DND-41 (cell line): ENCODE measurements at regions not wholly inside any gene's neighbourhood (a gene's known extent, or its start where the extent isn't known, plus 50 kb on each side); places are given as distances from the start of the nearest gene placed in this dataset.
"Not testable (repeated sequence)": the region's sequence is repeated elsewhere in the genome, so short reads cannot be mapped to it uniquely, and the experiment has no call there.

Experiments used
- ATAC-seq: fragments of 200-7000 bp; cut with Tn5 transposase; 3 replicates; pipeline ENCODE4 v1.9.1; 2021; ENCODE audit warnings: low read depth; ENCODE audit not compliant: insufficient read depth
- DNase-seq: peaks from one replicate; pipeline ENCODE4 v3.0.0-alpha.2; 2020
- H2AFZ ChIP-seq: 2 replicates; pipeline ENCODE4 v1.6.0; 2012; ENCODE audit warnings: low read depth, low read length
- H3K27ac ChIP-seq: 2 replicates; pipeline ENCODE4 v1.5.1; 2012; ENCODE audit warnings: low read length, inconsistent platforms
- H3K27me3 ChIP-seq: fragments of 200-600 bp; sonication (generic); 2 replicates; pipeline ENCODE4 v1.6.0; 2012; ENCODE audit warnings: low read length, mild to moderate bottlenecking, inconsistent platforms; ENCODE audit not compliant: insufficient read depth, poor library complexity
- H3K36me3 ChIP-seq: 2 replicates; pipeline ENCODE4 v1.5.1; 2012; ENCODE audit warnings: low read length, inconsistent platforms; ENCODE audit not compliant: insufficient read depth
- H3K4me1 ChIP-seq: 2 replicates; pipeline ENCODE4 v1.5.1; 2012; ENCODE audit warnings: mild to moderate bottlenecking, low read length; ENCODE audit not compliant: insufficient read depth
- H3K4me2 ChIP-seq: 2 replicates; pipeline ENCODE4 v1.6.0; 2012; ENCODE audit warnings: mild to moderate bottlenecking, moderate library complexity, low read length, inconsistent platforms; ENCODE audit not compliant: insufficient read depth
- H3K4me3 ChIP-seq, 2 experiments: fragments of 200-600 bp in 1 of 2; shearing (Covaris generic) in 1 of 2; 2 replicates each; pipeline ENCODE4 v1.5.1; 2012 to 2016; ENCODE audit warnings: inconsistent platforms in 2 of 2, low read length in 2 of 2, mild to moderate bottlenecking in 2 of 2, low read depth in 1 of 2, moderate library complexity in 1 of 2
- H3K79me2 ChIP-seq: 2 replicates; pipeline ENCODE4 v1.6.0; 2012; ENCODE audit warnings: low read length, inconsistent platforms; ENCODE audit not compliant: insufficient read depth
- H3K9ac ChIP-seq: 2 replicates; pipeline ENCODE4 v1.6.0; 2012; ENCODE audit warnings: low read depth, mild to moderate bottlenecking, inconsistent platforms, low read length, moderate library complexity
- H3K9me3 ChIP-seq: 2 replicates; pipeline ENCODE4 v1.5.1; 2012; ENCODE audit warnings: low read length, moderate library complexity, mild to moderate bottlenecking, inconsistent platforms; ENCODE audit not compliant: insufficient read depth, severe bottlenecking
- H4K20me1 ChIP-seq: 2 replicates; pipeline ENCODE4 v1.6.0; 2012; ENCODE audit warnings: low read length; ENCODE audit not compliant: insufficient read depth
- EZH2 ChIP-seq: IDR thresholded peaks from 3 replicates; pipeline ENCODE4 v1.6.1; 2012; ENCODE audit warnings: borderline replicate concordance, low read depth, mild to moderate bottlenecking, moderate library complexity, low read length, inconsistent platforms; ENCODE audit not compliant: severe bottlenecking
- TF ChIP-seq, protein P1 (sequence below): IDR thresholded peaks from 2 replicates; pipeline ENCODE4 v1.5.1; 2012; ENCODE audit warnings: borderline replicate concordance, low read length, moderate library complexity, mild to moderate bottlenecking; ENCODE audit not compliant: poor library complexity, severe bottlenecking; ENCODE audit errors: extremely low read depth

DNA sequence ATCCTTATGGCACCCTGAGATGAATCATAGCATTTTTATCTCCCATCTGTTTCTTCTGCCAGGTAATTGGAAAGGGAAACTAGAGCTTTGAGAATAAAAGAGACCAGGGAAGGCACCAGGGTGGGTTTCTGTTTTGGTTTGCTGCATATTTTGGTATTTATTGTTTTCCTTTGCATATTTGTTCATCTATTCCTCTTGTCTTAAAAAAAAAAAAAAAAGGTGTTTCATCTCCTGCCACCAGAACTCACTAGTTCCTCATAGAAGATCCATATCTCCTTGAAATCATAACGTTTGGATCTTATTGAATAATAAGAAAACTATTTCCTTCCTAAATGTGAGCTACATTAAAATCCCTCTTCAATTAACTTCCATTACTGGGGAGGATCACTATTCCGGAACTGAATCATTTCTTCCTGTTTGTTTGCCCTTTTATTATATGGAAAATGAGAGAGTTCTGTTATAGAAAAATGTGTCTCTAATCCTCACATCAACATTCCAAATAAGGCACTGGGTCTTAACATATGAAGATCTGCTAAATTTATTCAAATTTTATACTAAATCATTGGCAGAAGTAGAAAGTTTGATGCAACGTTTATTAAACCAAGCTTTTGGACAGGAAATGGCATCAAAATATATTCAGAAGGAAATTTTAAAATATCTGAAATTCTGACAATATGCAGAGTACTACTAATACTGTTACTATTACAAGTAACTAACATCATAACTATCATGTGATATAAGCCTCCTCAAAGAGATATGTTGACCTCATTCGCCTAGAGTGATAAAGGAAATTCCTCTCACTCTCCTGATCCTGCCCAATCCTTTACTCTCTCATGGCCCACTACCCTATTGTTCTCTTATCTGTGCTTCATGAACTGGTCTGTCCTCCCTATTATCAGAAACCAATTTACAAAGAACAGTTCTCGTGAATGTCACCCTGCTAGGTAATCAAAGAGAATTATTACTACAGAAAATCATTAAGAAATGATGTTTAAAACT lies 229.4 kb upstream of the RSPO3 start:
- no peak overlapping the region for H3K4me2 ChIP-seq
- no peaks in the 10 kb centered on the region for H3K9me3 ChIP-seq
- no peaks in the 10 kb centered on the region for H4K20me1 ChIP-seq
- TF ChIP-seq, protein P1, sequence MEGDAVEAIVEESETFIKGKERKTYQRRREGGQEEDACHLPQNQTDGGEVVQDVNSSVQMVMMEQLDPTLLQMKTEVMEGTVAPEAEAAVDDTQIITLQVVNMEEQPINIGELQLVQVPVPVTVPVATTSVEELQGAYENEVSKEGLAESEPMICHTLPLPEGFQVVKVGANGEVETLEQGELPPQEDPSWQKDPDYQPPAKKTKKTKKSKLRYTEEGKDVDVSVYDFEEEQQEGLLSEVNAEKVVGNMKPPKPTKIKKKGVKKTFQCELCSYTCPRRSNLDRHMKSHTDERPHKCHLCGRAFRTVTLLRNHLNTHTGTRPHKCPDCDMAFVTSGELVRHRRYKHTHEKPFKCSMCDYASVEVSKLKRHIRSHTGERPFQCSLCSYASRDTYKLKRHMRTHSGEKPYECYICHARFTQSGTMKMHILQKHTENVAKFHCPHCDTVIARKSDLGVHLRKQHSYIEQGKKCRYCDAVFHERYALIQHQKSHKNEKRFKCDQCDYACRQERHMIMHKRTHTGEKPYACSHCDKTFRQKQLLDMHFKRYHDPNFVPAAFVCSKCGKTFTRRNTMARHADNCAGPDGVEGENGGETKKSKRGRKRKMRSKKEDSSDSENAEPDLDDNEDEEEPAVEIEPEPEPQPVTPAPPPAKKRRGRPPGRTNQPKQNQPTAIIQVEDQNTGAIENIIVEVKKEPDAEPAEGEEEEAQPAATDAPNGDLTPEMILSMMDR, result no peak
- no peak for TF ChIP-seq EZH2
- H3K27me3 ChIP-seq, result no peaks in the 10 kb centered on the region
- no peak overlapping the region for H3K9ac ChIP-seq
- H3K36me3 ChIP-seq, result no peaks in the 10 kb centered on the region
- H3K4me1 ChIP-seq, result no peaks in the 10 kb centered on the region
- H3K79me2 ChIP-seq, result no peaks in the 10 kb centered on the region
- no peak overlapping the region for H3K27ac ChIP-seq
- DNase-seq (no peak), ATAC-seq (no peak)
- H3K4me3 ChIP-seq, result no peak overlapping the region
- H2AFZ ChIP-seq, result no peak overlapping the region

DNA sequence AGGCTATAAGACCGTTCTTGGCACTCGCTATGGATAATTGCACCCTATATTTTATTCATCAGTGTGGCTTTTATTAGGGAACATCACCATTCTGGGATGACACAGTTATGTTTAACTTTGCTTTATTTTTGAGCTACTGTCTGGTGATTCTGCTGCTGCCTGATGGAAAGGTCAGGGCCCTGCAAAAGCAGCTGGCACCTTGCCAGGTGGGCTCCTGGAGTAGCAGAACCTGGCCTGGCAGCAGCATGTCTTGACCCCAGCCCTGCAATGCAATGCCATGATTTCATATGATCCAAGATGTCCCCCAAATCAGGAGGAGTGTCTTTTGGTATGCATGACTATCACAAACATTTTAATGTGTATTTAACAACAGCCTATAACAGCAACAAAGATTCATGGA lies 228.4 kb upstream of the RSPO3 start:
- Histone ChIP-seq H3K36me3 (no peaks in the 10 kb centered on the region), H4K20me1 (no peaks in the 10 kb centered on the region), H3K27ac (no peak overlapping the region), H3K9ac (no peak overlapping the region), H2AFZ (no peak overlapping the region), H3K27me3 (no peaks in the 10 kb centered on the region), H3K9me3 (no peaks in the 10 kb centered on the region), H3K4me1 (no peaks in the 10 kb centered on the region), H3K4me3 (no peak overlapping the region), H3K79me2 (no peaks in the 10 kb centered on the region), H3K4me2 (no peak overlapping the region)
- no peak for DNase-seq
- TF ChIP-seq, protein P1, result no peak
- TF ChIP-seq EZH2, result no peak
- ATAC-seq, result no peak

DNA sequence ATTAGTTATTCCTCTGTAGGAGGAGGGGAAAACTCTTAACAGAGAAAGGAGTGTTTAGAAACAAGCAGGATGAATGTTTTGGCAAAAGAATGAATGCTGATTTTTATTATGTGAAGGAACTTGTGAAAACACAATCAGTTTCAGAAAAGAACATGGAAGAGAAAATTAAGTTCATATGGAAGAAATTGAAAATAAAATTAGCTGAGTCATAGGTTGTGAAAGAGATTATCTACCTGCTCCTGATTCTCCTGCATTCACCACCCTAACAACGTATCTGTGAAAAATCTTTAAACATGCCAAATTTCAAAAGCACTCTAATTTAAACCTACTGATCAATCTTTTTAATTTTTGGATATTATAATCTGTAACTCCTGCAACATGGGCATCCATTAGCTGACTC lies 227.3 kb upstream of the RSPO3 start:
- H3K4me3 ChIP-seq, result no peak overlapping the region
- TF ChIP-seq, protein P1, result no peak
- no peak for TF ChIP-seq EZH2

DNA sequence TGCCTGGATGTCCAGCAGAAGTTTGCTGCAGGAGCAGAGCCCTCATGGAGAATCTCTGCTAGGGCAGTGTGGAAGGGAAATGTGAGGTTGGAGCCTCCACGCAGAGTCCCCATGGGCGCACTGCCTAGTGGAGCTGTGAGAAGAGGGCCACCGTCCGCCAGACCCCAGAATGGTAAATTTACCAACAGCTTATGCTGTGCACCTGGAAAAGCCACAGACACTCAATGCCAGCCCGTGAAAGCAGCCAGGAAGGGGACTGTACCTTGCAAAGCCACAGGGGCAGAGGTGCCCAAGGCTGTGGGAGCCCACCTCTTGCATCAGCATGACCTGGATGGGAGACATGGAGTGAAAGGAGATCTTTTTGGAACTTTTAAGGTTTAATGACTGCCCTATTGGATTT lies 225.6 kb upstream of the RSPO3 start:
- H3K27me3 ChIP-seq, H3K79me2 ChIP-seq, H3K36me3 ChIP-seq, H3K4me1 ChIP-seq, H3K4me2 ChIP-seq, H3K4me3 ChIP-seq, H2AFZ ChIP-seq, H3K9ac ChIP-seq, H3K9me3 ChIP-seq, H4K20me1 ChIP-seq, ATAC-seq, DNase-seq, H3K27ac ChIP-seq: not testable (repeated sequence)

More for the DNA sequence above, 227.3 kb upstream of the RSPO3 start:
- Histone ChIP-seq H3K9ac (no peak overlapping the region), H3K4me1 (no peaks in the 10 kb centered on the region), H3K36me3 (no peaks in the 10 kb centered on the region), H3K4me2 (no peak overlapping the region), H3K9me3 (no peaks in the 10 kb centered on the region), H3K27ac (no peak overlapping the region), H3K79me2 (no peaks in the 10 kb centered on the region), H3K27me3 (no peaks in the 10 kb centered on the region), H4K20me1 (no peaks in the 10 kb centered on the region), H2AFZ (no peak overlapping the region)
- no peak for DNase-seq
- ATAC-seq, result no peak
